Brain microvascular endothelial cell (primary cell): ENCODE measurements at regions not wholly inside any gene's neighbourhood (a gene's known extent, or its start where the extent isn't known, plus 50 kb on each side); places are given as distances from the start of the nearest gene placed in this dataset.

Experiments
- DNase-seq: peaks from one replicate; pipeline ENCODE4 v3.0.0-alpha.2; 2020
- H3K27ac ChIP-seq: fragments of 250-450 bp; sonication (Bioruptor Pico); 2 replicates; pipeline ENCODE4 v1.5.1; 2020; ENCODE audit warnings: mild to moderate bottlenecking, moderate library complexity
- H3K27me3 ChIP-seq: fragments of 250-450 bp; sonication (Bioruptor Pico); replicated peaks from 2 replicates; pipeline ENCODE4 v1.5.1; 2020; ENCODE audit warnings: mild to moderate bottlenecking
- H3K36me3 ChIP-seq: fragments of 250-450 bp; sonication (Bioruptor Pico); replicated peaks from 2 replicates; pipeline ENCODE4 v1.5.1; 2020; ENCODE audit warnings: mild to moderate bottlenecking
- H3K4me3 ChIP-seq: 2 replicates; pipeline ENCODE4 v1.5.1; 2011; ENCODE audit warnings: low read depth, mild to moderate bottlenecking, control low read depth, low read length, moderate library complexity
- CTCF ChIP-seq: IDR thresholded peaks from 2 replicates; pipeline ENCODE4 v1.5.1; 2011; ENCODE audit warnings: low read depth, mild to moderate bottlenecking, moderate library complexity, low read length, control low read depth, inconsistent platforms; ENCODE audit errors: missing control alignments
- in situ Hi-C: cut with HindIII; loops from 2 replicates; pipeline ENCODE4 v1.10.0; 2017; ENCODE audit warnings: low sequenced_read_pairs, low pct_ligation_motif_present

- no peak overlapping the region for H3K4me3 ChIP-seq
- H3K27ac ChIP-seq = no peak overlapping the region
- H3K27me3 ChIP-seq = no peaks in the 10 kb centered on the region
- in situ Hi-C loops = no loop called here
- no peak for TF ChIP-seq CTCF
- no peak for DNase-seq
- H3K36me3 ChIP-seq = no peaks in the 10 kb centered on the region
These were observed 174.8 kb downstream of the OLFM1 start for GRCh38 chr9:135262248-135262647.

- H3K36me3 ChIP-seq = no peaks in the 10 kb centered on the region
- in situ Hi-C loops = no loop called here
These were observed 176.0 kb downstream of the OLFM1 start for GRCh38 chr9:135263511-135263910.

GRCh38 chr9:135265931-135266330 is 178.5 kb downstream of the OLFM1 start:
- Histone ChIP-seq H3K36me3 (no peaks in the 10 kb centered on the region), H3K27me3 (no peaks in the 10 kb centered on the region), H3K27ac (no peak overlapping the region), H3K4me3 (no peak overlapping the region)
- DNase-seq = no peak
- in situ Hi-C loops = no loop called here
- no peak for TF ChIP-seq CTCF

More at GRCh38 chr9:135263511-135263910, 176.0 kb downstream of the OLFM1 start:
- TF ChIP-seq CTCF = no peak
- no peak overlapping the region for H3K4me3 ChIP-seq
- no peaks in the 10 kb centered on the region for H3K27me3 ChIP-seq
- no peak for DNase-seq
- no peak overlapping the region for H3K27ac ChIP-seq

GRCh38 chr9:135267191-135267809 is 179.8 kb downstream of the OLFM1 start:
- DNase-seq = no peak
- no peak for TF ChIP-seq CTCF
- Histone ChIP-seq H3K4me3 (no peak overlapping the region), H3K27me3 (no peaks in the 10 kb centered on the region), H3K27ac (no peak overlapping the region), H3K36me3 (no peaks in the 10 kb centered on the region)
- in situ Hi-C loops = no loop called here

- DNase-seq = no peak
These were observed 180.6 kb downstream of the OLFM1 start for GRCh38 chr9:135268031-135268430.

More at GRCh38 chr9:135268031-135268430, 180.6 kb downstream of the OLFM1 start:
- H3K27ac ChIP-seq = no peak overlapping the region
- H3K27me3 ChIP-seq = no peaks in the 10 kb centered on the region
- H3K36me3 ChIP-seq = no peaks in the 10 kb centered on the region
- TF ChIP-seq CTCF = no peak
- H3K4me3 ChIP-seq = no peak overlapping the region
- in situ Hi-C loops = no loop called here
